Embryonic facial prominence (tissue), 1 donor: ENCODE measurements at regions not wholly inside any gene's neighbourhood (a gene's known extent, or its start where the extent isn't known, plus 50 kb on each side); places are given as distances from the start of the nearest gene placed in this dataset.
"Not testable (repeated sequence)": the region's sequence is repeated elsewhere in the genome, so short reads cannot be mapped to it uniquely, and the experiment has no call there.

Experiments
- DNase-seq: peaks from one replicate; pipeline ENCODE4 v3.0.0-alpha.2; 2016; ENCODE audit errors: extremely low spot score

GRCh38 chr6:85285114-85285513, 164.8 kb upstream of the NT5E start:
- DNase-seq: no peak

GRCh38 chr6:85283436-85283835, 166.4 kb upstream of the NT5E start:
- DNase-seq: no peak

- DNase-seq: no peak
Observed at GRCh38 chr6:85278466-85279035, 171.3 kb upstream of the NT5E start.

GRCh38 chr6:85276026-85276425, 173.9 kb upstream of the NT5E start:
- DNase-seq: not testable (repeated sequence)

- DNase-seq: no peak
Observed at GRCh38 chr6:85275338-85275985, 174.4 kb upstream of the NT5E start.

GRCh38 chr6:85273870-85274269, 176.0 kb upstream of the NT5E start:
- DNase-seq: no peak

- DNase-seq: no peak
Observed at GRCh38 chr6:85273046-85273445, 176.8 kb upstream of the NT5E start.

- DNase-seq: no peak
Observed at GRCh38 chr6:85272592-85272991, 177.3 kb upstream of the NT5E start.

GRCh38 chr6:85262621-85263020, 187.3 kb upstream of the NT5E start:
- DNase-seq: no peak

GRCh38 chr6:85261271-85261670, 188.6 kb upstream of the NT5E start:
- DNase-seq: no peak

GRCh38 chr6:85255661-85256060, 194.2 kb upstream of the NT5E start:
- no peak for DNase-seq

- DNase-seq: no peak
Observed at GRCh38 chr6:85252552-85252951, 197.3 kb upstream of the NT5E start.

GRCh38 chr6:85252085-85252484, 197.8 kb upstream of the NT5E start:
- no peak for DNase-seq

- no peak for DNase-seq
Observed at GRCh38 chr6:85251300-85251699, 198.6 kb upstream of the NT5E start.

- peak; percentile 51 for DNase-seq
Observed at GRCh38 chr6:85250586-85251220, 199.2 kb upstream of the NT5E start.

- DNase-seq: no peak
Observed at GRCh38 chr6:85245004-85245403, 204.9 kb upstream of the NT5E start.

GRCh38 chr6:85241498-85242052, 208.3 kb upstream of the NT5E start:
- no peak for DNase-seq

GRCh38 chr6:85240787-85241385, 209.0 kb upstream of the NT5E start:
- DNase-seq: no peak

GRCh38 chr6:85237478-85237877, 212.4 kb upstream of the NT5E start:
- no peak for DNase-seq

- DNase-seq: no peak
Observed at GRCh38 chr6:85236636-85237035, 213.2 kb upstream of the NT5E start.

GRCh38 chr6:85227345-85227744, 222.5 kb upstream of the NT5E start:
- DNase-seq: not testable (repeated sequence)

GRCh38 chr6:85212794-85213193, 237.1 kb upstream of the NT5E start:
- DNase-seq: not testable (repeated sequence)

- no peak for DNase-seq
Observed at GRCh38 chr6:85195243-85195642, 254.6 kb upstream of the NT5E start.
